Panc1 (cell line): ENCODE measurements at regions not wholly inside any gene's neighbourhood (a gene's known extent, or its start where the extent isn't known, plus 50 kb on each side); places are given as distances from the start of the nearest gene placed in this dataset.

Experiments
- POLR2AphosphoS5 ChIP-seq: IDR thresholded peaks from 2 replicates; pipeline ENCODE4 v1.6.1; 2012; ENCODE audit warnings: mild to moderate bottlenecking, low read depth, low read length, moderate library complexity
- REST ChIP-seq, 2 experiments: IDR thresholded peaks; 2 replicates each; pipeline ENCODE4 v1.6.1; 2011 to 2012; ENCODE audit warnings: low read depth in 2 of 2, control low read depth in 1 of 2, low read length in 1 of 2, mild to moderate bottlenecking in 1 of 2, moderate library complexity in 1 of 2; ENCODE audit not compliant: insufficient read depth in 1 of 2
- SIN3A ChIP-seq: IDR thresholded peaks from 2 replicates; pipeline ENCODE4 v1.6.1; 2012; ENCODE audit warnings: low read depth, mild to moderate bottlenecking, low read length, moderate library complexity, borderline replicate concordance; ENCODE audit not compliant: insufficient read depth
- TCF7L2 ChIP-seq: IDR thresholded peaks from 2 replicates; pipeline ENCODE4 v1.6.1; 2011; ENCODE audit warnings: mild to moderate bottlenecking, low read depth, low read length, inconsistent platforms
- TF ChIP-seq, protein P1 (sequence below): fragments of 450-650 bp; IDR thresholded peaks from 2 replicates; pipeline ENCODE4 v1.5.1; 2017; ENCODE audit warnings: mild to moderate bottlenecking

DNA sequence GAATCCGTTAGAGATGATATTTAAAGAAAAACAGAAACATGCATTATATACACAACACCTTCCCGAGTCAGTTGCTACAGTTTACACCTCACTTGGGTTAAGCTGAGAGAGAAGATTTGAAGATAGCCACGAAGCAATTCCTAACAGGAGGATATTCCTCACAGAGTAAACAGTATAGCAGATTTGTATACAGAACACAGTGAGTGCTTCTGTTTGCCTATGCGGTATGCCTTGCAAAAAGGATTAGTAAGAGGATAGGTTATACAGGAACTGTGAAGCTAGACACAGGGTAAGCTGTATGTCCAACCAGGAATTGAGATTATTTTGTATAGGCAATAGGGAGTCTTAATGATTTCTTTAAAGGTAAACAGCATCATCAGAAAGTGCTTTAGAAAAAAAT is 471.8 kb downstream of the LIG4 start:
- no peak for TF ChIP-seq SIN3A
- TF ChIP-seq, protein P1, sequence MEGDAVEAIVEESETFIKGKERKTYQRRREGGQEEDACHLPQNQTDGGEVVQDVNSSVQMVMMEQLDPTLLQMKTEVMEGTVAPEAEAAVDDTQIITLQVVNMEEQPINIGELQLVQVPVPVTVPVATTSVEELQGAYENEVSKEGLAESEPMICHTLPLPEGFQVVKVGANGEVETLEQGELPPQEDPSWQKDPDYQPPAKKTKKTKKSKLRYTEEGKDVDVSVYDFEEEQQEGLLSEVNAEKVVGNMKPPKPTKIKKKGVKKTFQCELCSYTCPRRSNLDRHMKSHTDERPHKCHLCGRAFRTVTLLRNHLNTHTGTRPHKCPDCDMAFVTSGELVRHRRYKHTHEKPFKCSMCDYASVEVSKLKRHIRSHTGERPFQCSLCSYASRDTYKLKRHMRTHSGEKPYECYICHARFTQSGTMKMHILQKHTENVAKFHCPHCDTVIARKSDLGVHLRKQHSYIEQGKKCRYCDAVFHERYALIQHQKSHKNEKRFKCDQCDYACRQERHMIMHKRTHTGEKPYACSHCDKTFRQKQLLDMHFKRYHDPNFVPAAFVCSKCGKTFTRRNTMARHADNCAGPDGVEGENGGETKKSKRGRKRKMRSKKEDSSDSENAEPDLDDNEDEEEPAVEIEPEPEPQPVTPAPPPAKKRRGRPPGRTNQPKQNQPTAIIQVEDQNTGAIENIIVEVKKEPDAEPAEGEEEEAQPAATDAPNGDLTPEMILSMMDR, result no peak
- no peak for TF ChIP-seq POLR2AphosphoS5
- TF ChIP-seq REST (IDR thresholded peaks at IDR 0.05; ENCODE audit: insufficient read depth in 1 of 2, low read depth in 2 of 2, low read length in 1 of 2), result no peak
- no peak for TF ChIP-seq TCF7L2
